GM21367 (cell line): ENCODE measurements at regions not wholly inside any gene's neighbourhood (a gene's known extent, or its start where the extent isn't known, plus 50 kb on each side); places are given as distances from the start of the nearest gene placed in this dataset.

Experiments used
- ATAC-seq: cut with Tn5 transposase; IDR thresholded peaks from one replicate; pipeline ENCODE4 v1.9.1; 2021; ENCODE audit not compliant: unreplicated experiment

GRCh38 chr2:221097949-221098348 is 474.2 kb downstream of the EPHA4 start:
- no peak for ATAC-seq

GRCh38 chr2:221100467-221101089 is 471.5 kb downstream of the EPHA4 start:
- ATAC-seq: no peak

- ATAC-seq: peak; percentile 70
Observed at GRCh38 chr2:221102896-221103688, 469.0 kb downstream of the EPHA4 start.

- ATAC-seq: no peak
Observed at GRCh38 chr2:221103930-221104329, 468.2 kb downstream of the EPHA4 start.

DNA sequence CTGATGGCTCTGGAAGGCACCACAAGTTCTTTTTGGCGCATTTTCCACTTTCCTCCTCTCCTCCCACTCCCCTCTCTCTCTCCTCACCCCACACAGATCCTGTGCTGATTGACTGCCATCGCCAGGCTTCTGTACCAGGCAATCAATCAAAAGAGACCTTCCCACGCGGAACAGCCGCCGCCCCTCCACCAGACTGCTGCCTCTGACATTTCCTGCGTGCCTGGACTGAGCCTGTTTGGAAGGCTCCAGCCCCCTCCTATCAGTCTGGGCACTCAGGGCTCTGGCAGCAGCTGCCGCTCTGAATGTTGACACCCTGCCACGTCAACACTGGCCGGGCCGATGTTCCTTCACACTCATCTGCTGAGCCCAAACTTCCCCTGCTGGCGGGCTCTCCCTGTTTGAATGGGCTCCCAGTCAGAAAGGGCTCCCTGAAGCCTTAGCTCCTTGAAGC is 467.7 kb downstream of the EPHA4 start:
- ATAC-seq: peak; percentile 37

GRCh38 chr2:221106241-221106640 is 465.9 kb downstream of the EPHA4 start:
- ATAC-seq: no peak

DNA sequence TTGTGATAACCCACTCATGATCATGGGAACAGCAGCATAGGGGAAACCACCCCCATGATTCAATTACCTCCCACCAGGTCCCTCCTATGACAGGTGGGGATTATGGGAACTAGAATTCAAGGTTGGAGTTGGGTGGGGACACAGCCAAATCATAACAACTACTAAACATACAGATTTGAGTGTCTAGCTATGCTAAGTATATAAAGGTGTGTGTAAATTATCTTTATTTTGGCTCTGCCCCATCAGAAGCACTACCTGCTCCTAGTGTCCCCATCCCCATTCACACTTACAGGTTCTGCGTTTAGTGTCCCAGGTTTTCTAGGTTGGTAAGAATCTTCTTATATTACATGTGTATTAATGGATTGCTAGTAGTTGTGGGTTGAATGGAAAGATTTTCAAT is 464.7 kb downstream of the EPHA4 start:
- no peak for ATAC-seq

- ATAC-seq: no peak
Observed at GRCh38 chr2:221109552-221109951, 462.6 kb downstream of the EPHA4 start.

- no peak for ATAC-seq
Observed at GRCh38 chr2:221111739-221112138, 460.4 kb downstream of the EPHA4 start.

DNA sequence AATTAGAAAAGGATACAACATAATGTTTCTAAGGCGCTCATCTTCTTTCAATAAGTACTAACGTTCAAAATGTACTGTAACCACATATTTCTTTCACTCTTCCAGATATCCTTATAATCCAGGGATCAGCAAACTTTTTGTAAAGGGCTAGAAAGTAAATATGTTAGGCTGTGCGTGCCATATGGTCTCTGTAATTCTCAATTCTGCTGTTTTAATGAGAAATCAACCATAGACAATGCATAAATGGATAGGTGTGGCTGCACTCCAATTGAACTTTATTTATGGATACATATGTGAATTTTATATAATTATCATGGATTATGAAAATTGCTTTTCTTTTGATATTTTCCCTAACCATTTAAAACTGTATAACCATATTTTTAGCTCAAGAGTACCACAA is 459.4 kb downstream of the EPHA4 start:
- ATAC-seq: no peak

DNA sequence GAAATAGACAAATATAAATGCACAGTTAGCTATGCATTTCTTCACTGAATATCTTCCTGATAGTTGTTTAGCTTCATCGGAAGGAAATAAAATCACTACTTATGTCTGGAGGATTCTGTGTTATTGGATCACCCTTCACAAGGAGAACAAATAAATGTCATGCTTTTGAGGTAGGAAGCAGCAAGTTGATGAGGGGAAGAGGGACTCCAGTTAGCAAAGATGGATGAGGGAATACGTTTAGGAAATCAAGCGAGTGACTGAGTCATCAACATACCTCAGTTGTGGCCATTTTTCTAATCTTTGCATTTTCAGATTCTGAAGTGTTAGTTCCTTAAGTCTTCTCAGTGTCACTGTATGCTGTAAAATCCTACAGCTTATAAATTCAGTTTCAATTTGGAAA is 456.2 kb downstream of the EPHA4 start:
- ATAC-seq: no peak

GRCh38 chr2:221120643-221121042 is 451.5 kb downstream of the EPHA4 start:
- peak; percentile 75 for ATAC-seq

DNA sequence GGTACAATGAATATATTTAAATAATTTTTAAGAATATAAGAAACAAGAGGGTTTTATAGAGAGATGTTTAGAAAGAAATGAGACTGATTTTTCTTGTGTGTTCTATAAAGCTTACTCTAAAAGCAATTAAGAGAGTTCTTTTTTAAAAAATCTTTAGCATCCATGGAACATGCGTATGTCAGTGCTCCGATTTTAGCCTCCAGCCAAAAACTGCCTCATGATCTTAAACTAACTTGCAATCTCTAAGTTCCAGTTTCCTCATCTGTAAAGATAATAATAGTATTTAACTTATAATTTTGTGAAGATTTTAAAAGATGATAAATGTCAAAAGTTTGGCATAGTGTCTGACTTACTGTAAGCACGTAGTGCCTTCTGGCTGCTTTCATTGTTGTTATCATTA is 448.7 kb downstream of the EPHA4 start:
- ATAC-seq: no peak

GRCh38 chr2:221124532-221125240 is 447.4 kb downstream of the EPHA4 start:
- no peak for ATAC-seq

DNA sequence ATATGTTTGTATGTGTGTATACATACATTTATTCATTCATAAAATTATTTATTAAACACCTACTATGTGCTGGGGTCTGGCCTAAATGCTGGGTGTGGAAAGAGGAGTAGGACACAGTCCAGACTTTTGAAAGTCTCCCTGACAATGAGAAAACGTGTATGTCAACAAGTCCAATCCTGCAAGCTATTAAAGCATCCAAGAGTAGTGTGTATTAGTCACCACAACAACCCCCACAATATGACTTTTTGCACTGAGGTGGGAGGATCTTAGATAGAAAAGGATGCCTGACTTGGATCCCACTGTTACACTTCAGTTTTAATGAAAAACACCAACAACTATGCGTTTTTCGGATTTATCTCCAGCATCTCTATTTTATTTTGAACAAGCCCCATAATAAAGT is 446.4 kb downstream of the EPHA4 start:
- ATAC-seq: no peak

- ATAC-seq: no peak
Observed at GRCh38 chr2:221129657-221130056, 442.4 kb downstream of the EPHA4 start.

- no peak for ATAC-seq
Observed at GRCh38 chr2:221130431-221130830, 441.7 kb downstream of the EPHA4 start.

DNA sequence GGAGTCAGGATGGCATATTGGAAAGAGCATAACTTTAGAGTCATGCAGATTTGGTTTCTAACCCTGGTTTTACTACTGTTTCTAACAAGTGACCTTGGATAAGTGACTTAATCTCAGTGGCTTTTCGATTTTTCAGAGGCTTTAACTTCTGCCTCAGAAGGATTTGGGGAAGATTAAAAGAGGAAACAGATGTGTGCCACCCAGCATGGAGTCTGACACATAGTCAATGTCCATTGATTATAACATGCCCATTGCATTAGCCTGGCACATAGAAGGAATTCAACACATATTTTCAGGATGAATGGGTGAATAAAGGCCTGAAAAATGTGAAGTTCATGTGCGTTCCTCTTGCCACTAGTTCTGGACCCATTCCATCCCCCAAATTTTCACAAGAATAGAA is 438.2 kb downstream of the EPHA4 start:
- ATAC-seq: no peak

DNA sequence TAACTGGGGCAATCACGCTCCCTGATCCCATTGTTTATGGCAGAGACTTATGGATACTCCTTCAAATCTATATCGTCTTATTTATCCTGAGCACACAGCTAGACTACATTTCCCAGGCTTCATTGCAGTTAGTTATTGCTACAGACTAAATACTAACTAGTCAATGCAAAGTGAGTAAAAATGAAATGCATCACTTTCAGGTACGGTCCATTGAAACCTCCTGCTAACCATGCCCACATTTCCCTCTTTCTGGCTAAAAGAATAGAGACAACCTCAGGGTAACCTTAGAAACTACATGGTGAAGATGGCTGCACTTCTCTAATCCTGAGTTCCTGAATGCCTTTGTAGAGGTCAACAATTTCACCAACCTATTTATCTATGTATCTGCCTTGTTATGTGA is 437.4 kb downstream of the EPHA4 start:
- ATAC-seq: no peak

DNA sequence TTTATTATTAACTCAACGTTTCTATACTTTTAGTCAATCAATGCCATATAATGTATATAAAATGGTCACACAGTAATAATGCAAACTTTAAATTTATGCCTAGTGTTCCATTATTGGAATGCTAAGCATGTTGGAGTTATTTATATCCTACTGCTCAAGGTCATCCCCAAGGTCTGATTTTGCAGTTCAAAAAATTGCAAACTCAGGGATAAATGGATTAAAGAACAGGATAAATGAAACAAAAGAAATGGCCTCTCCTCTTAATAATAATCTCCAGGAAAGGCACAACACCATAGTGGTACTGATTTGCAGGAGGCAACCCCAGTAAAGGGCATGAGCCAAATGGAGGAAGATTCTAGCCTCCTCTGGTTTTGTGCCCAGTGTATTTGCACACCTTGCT is 436.4 kb downstream of the EPHA4 start:
- ATAC-seq: no peak

DNA sequence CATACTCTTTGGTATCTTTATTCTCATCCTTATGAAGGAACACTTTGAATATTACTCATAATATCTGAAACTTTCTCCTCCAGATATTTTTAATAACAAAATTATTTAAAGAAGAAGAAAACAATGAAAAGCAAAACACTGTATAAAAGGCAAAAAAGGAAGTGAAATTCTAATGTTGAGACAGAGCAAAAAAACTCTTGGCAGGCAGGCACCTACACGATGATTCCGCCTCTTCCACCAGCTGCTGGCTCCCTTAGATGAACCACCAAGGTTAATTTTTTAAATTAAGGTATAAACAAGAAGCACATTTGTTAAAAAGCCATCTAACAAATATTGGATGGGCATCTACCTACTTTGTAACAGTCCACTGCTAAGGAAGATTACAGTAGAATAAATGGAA is 434.7 kb downstream of the EPHA4 start:
- ATAC-seq: no peak

- no peak for ATAC-seq
Observed at GRCh38 chr2:221142341-221142740, 429.8 kb downstream of the EPHA4 start.
